ENCODE measurements at regions not wholly inside any gene's neighbourhood (a gene's known extent, or its start where the extent isn't known, plus 50 kb on each side); places are given as distances from the start of the nearest gene placed in this dataset.

GRCh38 chr13:54879036-54879435, 1850.4 kb downstream of the OLFM4 start:
- DNase-seq (ENCODE audit: low read depth) = no peak

- DNase-seq (ENCODE audit: low read depth) = no peak
Measured at GRCh38 chr13:54884682-54885081, 1856.1 kb downstream of the OLFM4 start.

GRCh38 chr13:54890976-54891375, 1862.4 kb downstream of the OLFM4 start:
- no peak for DNase-seq (ENCODE audit: low read depth)

GRCh38 chr13:54901316-54901715, 1872.7 kb downstream of the OLFM4 start:
- DNase-seq (ENCODE audit: low read depth) = no peak

- DNase-seq (ENCODE audit: low read depth) = no peak
Measured at GRCh38 chr13:54912367-54912766, 1883.8 kb downstream of the OLFM4 start.

- DNase-seq (ENCODE audit: low read depth) = no peak
Measured at GRCh38 chr13:54913668-54914067, 1885.1 kb downstream of the OLFM4 start.

- no peak for DNase-seq (ENCODE audit: low read depth)
Measured at GRCh38 chr13:54927538-54927937, 1898.9 kb downstream of the OLFM4 start.

- no peak for DNase-seq (ENCODE audit: low read depth)
Measured at GRCh38 chr13:54928071-54928470, 1899.5 kb downstream of the OLFM4 start.

GRCh38 chr13:54934121-54934520, 1905.5 kb downstream of the OLFM4 start:
- no peak for DNase-seq (ENCODE audit: low read depth)

GRCh38 chr13:54945973-54946372, 1917.4 kb downstream of the OLFM4 start:
- DNase-seq (ENCODE audit: low read depth) = no peak

- DNase-seq (ENCODE audit: low read depth) = peak; percentile 22
Measured at GRCh38 chr13:54949735-54950134, 1921.1 kb downstream of the OLFM4 start.

GRCh38 chr13:54950546-54950945, 1921.9 kb downstream of the OLFM4 start:
- no peak for DNase-seq (ENCODE audit: low read depth)

GRCh38 chr13:54953786-54954185, 1925.2 kb downstream of the OLFM4 start:
- DNase-seq (ENCODE audit: low read depth) = no peak

GRCh38 chr13:54958781-54959180, 1930.2 kb downstream of the OLFM4 start:
- peak; percentile 12 for DNase-seq (ENCODE audit: low read depth)

GRCh38 chr13:54965881-54966280, 1937.3 kb downstream of the OLFM4 start:
- peak; percentile 49 for DNase-seq (ENCODE audit: low read depth)

- no peak for DNase-seq (ENCODE audit: low read depth)
Measured at GRCh38 chr13:54972838-54973237, 1944.2 kb downstream of the OLFM4 start.

GRCh38 chr13:54975676-54976075, 1947.1 kb downstream of the OLFM4 start:
- DNase-seq (ENCODE audit: low read depth) = no peak

- peak; percentile 67 for DNase-seq (ENCODE audit: low read depth)
Measured at GRCh38 chr13:54980651-54981050, 1952.0 kb downstream of the OLFM4 start.

- peak; percentile 10 for DNase-seq (ENCODE audit: low read depth)
Measured at GRCh38 chr13:54989418-54989817, 1960.8 kb downstream of the OLFM4 start.

GRCh38 chr13:54999399-54999907, 1970.8 kb downstream of the OLFM4 start:
- DNase-seq (ENCODE audit: low read depth) = no peak

GRCh38 chr13:55000043-55000442, 1971.4 kb downstream of the OLFM4 start:
- no peak for DNase-seq (ENCODE audit: low read depth)

- DNase-seq (ENCODE audit: low read depth) = no peak
Measured at GRCh38 chr13:55000844-55001243, 1972.2 kb downstream of the OLFM4 start.

- no peak for DNase-seq (ENCODE audit: low read depth)
Measured at GRCh38 chr13:55001881-55002280, 1973.3 kb downstream of the OLFM4 start.

- DNase-seq (ENCODE audit: low read depth) = no peak
Measured at GRCh38 chr13:55007681-55008080, 1979.1 kb downstream of the OLFM4 start.

GRCh38 chr13:55013051-55013450, 1984.4 kb downstream of the OLFM4 start:
- DNase-seq (ENCODE audit: low read depth) = no peak

All from RPMI7951 (cell line).